Inflammatory macrophage treated with lipopolysaccharide for 4 hours (primary cell): ENCODE measurements at regions not wholly inside any gene's neighbourhood (a gene's known extent, or its start where the extent isn't known, plus 50 kb on each side); places are given as distances from the start of the nearest gene placed in this dataset.
"Not testable (repeated sequence)": the region's sequence is repeated elsewhere in the genome, so short reads cannot be mapped to it uniquely, and the experiment has no call there.

Source experiments
- DNase-seq: peaks from one replicate; pipeline ENCODE4 v3.0.0-alpha.2; 2020

- no peak for DNase-seq
Observed at GRCh38 chr10:124176349-124177179, 83.2 kb upstream of the CHST15 start.

- no peak for DNase-seq
Observed at GRCh38 chr10:124175701-124176348, 82.4 kb upstream of the CHST15 start.

- DNase-seq, result no peak
Observed at GRCh38 chr10:124174673-124175645, 81.6 kb upstream of the CHST15 start.

GRCh38 chr10:124174071-124174566, 80.7 kb upstream of the CHST15 start:
- DNase-seq, result no peak

- no peak for DNase-seq
Observed at GRCh38 chr10:124173298-124173900, 80.0 kb upstream of the CHST15 start.

- no peak for DNase-seq
Observed at GRCh38 chr10:124172181-124172916, 79.0 kb upstream of the CHST15 start.

- DNase-seq, result no peak
Observed at GRCh38 chr10:124171561-124171960, 78.2 kb upstream of the CHST15 start.

- DNase-seq, result no peak
Observed at GRCh38 chr10:124170631-124171030, 77.2 kb upstream of the CHST15 start.

- no peak for DNase-seq
Observed at GRCh38 chr10:124168991-124169802, 75.8 kb upstream of the CHST15 start.

- DNase-seq, result no peak
Observed at GRCh38 chr10:124168581-124168980, 75.2 kb upstream of the CHST15 start.

- not testable (repeated sequence) for DNase-seq
Observed at GRCh38 chr10:124167925-124168324, 74.5 kb upstream of the CHST15 start.

- no peak for DNase-seq
Observed at GRCh38 chr10:124166431-124167125, 73.2 kb upstream of the CHST15 start.

- no peak for DNase-seq
Observed at GRCh38 chr10:124165827-124166226, 72.4 kb upstream of the CHST15 start.

- DNase-seq, result no peak
Observed at GRCh38 chr10:124165311-124165710, 71.9 kb upstream of the CHST15 start.

GRCh38 chr10:124164264-124164663, 70.9 kb upstream of the CHST15 start:
- DNase-seq, result peak; percentile 11

- no peak for DNase-seq
Observed at GRCh38 chr10:124162774-124163354, 69.5 kb upstream of the CHST15 start.

- DNase-seq, result no peak
Observed at GRCh38 chr10:124162136-124162535, 68.7 kb upstream of the CHST15 start.

- DNase-seq, result no peak
Observed at GRCh38 chr10:124161601-124162000, 68.2 kb upstream of the CHST15 start.

- DNase-seq, result no peak
Observed at GRCh38 chr10:124160943-124161582, 67.7 kb upstream of the CHST15 start.
